ENCODE measurements at regions not wholly inside any gene's neighbourhood (a gene's known extent, or its start where the extent isn't known, plus 50 kb on each side); places are given as distances from the start of the nearest gene placed in this dataset.

- DNase-seq (ENCODE audit: low read depth): no peak
Measured at GRCh38 chr10:58970160-58970915, 206.1 kb upstream of the PHYHIPL start.

DNA sequence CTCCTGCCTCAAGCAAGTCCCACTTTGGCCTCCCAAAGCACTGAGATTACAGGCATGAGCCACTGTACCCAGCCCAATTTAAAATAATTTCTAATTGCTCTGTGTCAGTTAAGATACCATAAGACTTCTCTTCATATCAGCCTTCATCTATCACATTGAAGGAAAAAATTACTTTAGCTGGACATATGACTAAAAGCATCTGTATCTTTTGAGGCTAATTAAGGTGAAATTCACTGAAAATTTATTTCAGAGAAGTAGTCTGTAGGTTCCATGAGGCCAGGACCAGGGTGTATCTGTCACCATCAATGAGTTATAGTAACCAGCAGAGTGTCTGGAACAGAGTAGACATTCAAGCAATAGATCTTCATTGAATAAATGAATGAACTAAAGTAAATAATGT is 205.2 kb upstream of the PHYHIPL start:
- DNase-seq (ENCODE audit: low read depth): no peak

DNA sequence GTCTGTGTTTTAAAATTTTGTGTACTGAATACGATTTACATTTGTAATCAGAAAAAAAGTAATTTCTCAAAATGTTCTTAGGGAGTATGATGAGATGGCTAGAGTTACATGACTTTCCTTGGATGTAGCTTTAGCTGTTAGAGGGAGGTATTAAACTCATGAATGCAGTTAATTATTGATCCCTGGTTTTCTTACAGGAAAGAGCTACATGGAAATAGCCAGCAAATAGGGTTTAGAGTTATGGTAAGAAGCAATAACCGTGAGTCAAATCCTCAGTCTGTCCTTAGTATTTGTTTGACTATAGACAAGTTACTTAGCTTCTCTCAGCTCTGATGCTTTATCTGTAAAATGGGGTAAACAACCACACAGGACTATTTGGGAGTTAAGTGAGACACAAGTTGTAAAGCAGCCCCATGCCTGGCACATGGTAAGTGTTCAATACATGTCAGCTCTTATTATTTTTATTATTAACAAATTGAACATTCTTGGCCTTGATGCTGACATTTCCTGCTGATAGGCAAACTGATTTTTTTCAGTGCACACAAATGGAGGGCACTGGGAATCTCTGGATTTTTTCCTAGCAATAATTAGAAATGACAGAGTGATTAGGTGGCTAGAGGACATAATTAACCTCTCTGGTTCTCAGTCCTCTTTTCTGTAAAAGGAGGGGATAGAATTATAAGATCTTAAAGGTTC is 204.5 kb upstream of the PHYHIPL start:
- DNase-seq (ENCODE audit: low read depth): no peak

DNA sequence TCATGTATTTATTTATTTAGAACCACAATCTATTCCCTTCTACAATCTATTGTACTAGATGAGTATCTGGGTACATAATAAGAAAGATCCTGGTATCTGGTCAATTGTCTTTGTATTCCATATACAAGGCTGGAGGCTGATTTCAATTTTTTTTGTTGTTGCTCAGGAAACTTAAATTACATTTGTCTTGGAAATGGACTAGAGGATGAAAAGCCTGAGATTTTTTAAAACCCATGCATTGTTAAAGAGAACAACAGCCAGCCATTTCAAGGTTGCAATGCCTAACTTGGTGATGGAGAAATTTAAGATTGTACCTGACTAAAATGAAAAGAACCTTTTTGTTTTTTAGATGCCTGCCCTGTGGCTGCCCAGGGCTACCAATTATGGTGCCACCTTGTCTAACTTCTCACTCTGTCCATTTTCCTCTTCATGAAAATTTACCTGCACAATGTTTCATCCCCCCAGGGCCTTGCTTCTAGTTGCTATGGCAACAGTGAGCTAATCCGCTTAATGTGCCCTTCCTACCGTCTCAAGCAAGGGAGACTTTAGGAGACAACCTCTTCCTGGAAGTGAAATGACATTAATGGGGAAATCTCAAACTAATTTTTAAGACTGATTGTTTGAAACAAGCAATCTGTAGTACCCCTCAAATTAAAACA is 203.7 kb upstream of the PHYHIPL start:
- DNase-seq (ENCODE audit: low read depth): no peak

DNA sequence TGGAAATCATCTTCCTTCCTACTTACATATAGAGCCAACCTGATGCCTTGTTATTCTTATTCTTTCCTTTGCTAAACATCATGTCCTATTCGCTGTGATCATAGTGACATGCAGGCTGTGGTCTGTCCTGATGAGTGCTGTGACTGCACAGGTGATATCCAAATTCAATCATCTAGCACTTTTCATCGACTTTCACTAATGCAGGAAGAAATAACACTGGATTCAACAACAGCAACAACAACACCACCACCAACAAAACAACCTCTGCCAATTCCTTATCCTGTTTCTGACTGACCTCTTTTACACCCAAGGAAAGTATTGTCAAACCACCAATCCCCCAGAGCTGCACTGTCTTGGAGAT is 203.2 kb upstream of the PHYHIPL start:
- DNase-seq (ENCODE audit: low read depth): no peak

GRCh38 chr10:58976254-58976653 is 200.2 kb upstream of the PHYHIPL start:
- DNase-seq (ENCODE audit: low read depth): no peak

DNA sequence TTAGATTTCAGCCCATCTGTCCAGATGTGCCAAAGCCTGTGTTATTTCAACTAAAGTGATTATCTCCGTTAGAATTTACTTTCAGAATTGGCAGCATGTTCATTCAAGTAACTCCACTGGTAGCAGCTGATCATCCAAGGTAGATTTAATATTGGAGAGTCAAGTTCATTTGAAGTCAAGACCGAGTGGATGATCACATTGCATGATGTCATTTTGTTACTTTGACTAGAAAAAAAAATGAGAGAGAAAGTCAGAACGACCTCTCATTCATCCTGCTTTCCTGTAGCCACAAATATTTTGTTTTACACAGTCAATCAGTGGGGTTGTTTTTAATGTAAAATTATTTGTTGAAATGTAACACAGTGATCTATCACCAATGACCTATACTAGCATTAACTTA is 196.7 kb upstream of the PHYHIPL start:
- no peak for DNase-seq (ENCODE audit: low read depth)

- no peak for DNase-seq (ENCODE audit: low read depth)
Measured at GRCh38 chr10:58980826-58981415, 195.5 kb upstream of the PHYHIPL start.

DNA sequence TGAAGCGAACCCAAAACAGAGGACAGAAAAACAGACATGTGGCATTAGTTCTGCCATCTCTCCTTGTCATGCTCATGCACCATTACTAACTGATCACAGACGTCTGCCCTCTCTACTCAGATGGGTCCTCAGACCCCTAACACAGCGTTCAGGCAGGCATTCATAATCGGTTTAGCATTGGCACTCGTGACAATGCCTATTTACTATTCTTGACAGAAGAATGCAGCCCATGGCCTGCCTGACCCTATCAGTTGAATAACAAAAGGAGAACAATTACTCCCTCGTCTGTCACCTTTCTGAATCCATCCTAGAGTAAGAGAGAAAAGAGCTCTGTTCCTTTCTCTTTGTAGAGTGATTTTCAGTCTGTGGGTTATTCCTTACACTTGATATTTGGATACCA is 194.6 kb upstream of the PHYHIPL start:
- no peak for DNase-seq (ENCODE audit: low read depth)

DNA sequence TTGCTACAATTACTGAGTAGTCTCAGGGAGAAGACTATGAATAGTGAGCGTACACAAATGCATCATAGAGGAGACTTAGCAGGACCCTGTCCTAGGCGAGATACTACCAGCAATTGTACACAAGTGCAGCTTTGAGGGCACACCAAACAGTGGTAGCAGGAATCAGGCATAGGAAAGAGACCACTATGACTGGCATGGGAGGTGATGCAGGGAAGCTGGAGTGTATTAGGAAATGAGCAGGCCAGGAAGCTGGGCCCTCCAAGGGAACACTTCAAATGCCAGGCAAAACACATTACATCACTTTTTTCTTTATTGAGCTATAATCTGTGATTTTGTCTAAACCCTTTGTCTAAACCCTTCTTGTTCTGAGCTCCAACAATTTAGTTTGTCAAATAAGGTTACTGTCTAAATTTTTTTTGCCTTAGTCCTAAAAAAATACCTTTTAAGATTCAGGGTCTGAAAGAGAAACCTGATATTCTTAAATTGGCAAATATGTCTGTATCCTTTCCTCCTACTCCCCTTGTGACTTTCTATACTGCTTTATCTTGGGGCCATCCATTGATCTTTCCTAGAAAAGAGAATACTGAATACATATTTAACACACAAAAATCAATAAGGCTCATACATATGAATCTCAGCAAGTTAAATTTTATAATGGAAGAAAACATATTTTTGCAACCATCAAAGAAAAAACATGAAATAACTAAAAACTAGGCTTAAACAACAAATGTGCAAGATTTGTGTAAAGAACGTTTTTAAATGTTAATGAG is 193.8 kb upstream of the PHYHIPL start:
- DNase-seq (ENCODE audit: low read depth): no peak

DNA sequence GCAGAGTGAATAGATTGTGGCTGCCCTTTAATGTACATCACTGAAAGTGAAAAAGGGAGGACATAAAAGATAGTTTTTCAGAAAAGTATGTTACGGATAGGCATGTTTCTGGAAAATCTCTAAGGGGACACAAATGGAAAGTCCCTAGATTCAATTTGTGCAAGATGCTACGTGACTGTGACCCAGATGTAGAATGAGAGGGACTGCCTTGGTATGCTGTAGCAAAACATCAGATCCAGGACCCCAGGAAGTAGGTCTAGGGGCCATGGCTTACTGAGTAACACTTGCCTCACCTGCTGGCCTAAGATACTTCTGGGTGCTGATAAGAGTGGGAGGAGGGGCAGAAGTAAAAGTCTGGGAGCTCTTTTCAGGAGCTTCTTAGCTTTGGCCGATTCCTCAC is 191.2 kb upstream of the PHYHIPL start:
- DNase-seq (ENCODE audit: low read depth): no peak

GRCh38 chr10:58989486-58990039 is 186.9 kb upstream of the PHYHIPL start:
- DNase-seq (ENCODE audit: low read depth): no peak

DNA sequence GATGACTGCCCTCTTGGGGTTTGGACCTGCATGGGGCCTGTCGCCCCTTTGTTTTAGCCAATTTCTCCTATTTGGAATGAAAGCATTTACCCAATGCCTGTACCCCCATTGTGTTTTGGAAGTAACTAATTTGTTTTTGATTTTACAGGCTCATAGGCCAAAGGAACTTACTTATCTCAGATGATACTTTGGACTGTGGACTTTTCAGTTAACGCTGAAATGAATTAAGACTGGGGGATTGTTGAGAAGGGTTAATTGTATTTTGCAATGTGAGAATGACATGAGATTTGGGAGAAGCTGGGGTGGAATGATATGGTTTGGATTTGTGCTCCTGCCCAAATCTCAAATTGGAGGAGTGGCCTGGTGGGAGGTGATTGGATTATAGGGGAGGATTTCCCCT is 185.8 kb upstream of the PHYHIPL start:
- DNase-seq (ENCODE audit: low read depth): no peak

DNA sequence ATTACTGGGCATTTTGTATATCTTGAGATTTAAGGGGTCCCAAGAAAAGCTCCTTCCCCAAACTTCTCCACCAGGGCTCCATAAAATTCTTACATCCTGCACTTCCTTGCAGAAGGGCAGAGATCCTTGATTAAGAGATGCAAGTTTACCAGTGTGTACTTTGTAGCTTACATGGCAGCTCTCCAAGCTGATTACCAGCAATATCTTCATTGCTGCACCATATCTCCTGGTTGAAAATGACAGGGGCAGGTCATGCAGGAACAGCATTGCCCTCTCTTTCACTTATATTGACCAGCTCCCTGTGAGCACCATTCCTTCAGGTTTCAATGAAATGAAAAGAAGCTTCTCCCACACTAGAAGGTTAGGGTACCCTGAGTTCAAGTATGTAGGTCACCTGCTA is 184.6 kb upstream of the PHYHIPL start:
- no peak for DNase-seq (ENCODE audit: low read depth)

DNA sequence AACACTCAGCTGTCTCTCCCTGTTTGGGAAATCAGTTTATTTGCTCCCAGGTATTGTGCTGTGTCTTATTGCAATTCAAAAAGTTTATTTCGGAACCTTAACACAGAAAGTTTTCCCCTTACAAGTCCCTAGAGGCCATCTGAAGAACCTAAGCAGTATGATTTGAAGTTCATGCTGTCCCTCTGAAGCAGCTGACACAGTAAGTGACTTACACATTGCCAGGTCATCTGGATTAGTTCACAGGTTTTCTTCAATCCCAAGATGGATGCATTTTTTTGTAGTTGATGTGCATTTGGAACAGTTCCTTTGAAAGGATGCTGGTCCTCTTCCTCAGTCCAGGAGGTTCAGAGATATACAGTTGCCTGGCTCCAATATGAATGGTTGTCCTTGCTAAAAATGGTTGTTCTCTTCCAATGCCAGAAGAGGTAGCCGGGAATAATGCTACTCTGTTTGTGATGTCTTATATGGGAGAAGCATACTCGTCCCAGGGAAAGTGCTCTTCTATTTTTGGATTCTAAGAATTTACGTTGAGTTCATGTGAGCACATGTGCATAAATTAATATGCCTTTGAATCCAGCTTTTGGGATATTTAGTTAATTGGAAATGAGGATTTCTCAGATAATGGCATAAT is 183.5 kb upstream of the PHYHIPL start:
- no peak for DNase-seq (ENCODE audit: low read depth)

GRCh38 chr10:58993480-58994221 is 182.8 kb upstream of the PHYHIPL start:
- DNase-seq (ENCODE audit: low read depth): no peak

DNA sequence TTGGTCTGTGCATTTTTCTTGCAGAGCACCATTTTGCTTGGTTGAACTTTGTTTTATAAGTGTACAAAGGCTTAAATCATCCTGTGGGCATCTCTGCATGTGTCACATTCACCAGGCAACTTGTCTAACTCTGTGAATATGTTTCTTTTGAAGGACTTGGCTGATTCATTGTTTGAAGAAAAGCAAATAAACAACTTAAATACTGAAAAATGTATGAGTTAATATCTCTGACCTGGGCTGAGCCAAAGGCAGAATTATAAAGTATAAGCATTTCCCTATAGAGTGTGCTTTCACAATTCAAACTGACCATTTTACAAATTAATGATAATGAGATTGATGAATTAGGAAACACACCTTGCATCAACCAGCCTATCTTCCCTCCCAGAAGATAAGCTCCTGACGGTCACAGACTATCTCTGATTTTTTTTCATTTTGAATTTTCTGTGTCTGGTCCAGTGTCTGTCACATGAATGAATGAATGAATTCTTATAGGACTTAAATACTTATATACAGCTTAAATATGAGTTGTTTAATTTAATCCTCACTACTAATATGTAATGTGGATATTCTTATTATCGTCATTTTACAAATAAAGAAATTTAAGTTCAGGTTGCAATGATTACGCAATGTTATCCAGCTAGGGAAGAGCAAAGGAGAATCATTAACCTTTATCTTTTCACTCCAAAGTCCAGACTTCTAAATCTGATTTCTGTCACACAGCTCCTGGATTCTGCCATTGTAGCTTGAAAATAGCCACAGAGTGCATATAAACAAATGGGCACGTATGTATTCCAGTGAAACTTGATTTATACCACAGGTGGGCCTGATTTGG is 182.0 kb upstream of the PHYHIPL start:
- no peak for DNase-seq (ENCODE audit: low read depth)

DNA sequence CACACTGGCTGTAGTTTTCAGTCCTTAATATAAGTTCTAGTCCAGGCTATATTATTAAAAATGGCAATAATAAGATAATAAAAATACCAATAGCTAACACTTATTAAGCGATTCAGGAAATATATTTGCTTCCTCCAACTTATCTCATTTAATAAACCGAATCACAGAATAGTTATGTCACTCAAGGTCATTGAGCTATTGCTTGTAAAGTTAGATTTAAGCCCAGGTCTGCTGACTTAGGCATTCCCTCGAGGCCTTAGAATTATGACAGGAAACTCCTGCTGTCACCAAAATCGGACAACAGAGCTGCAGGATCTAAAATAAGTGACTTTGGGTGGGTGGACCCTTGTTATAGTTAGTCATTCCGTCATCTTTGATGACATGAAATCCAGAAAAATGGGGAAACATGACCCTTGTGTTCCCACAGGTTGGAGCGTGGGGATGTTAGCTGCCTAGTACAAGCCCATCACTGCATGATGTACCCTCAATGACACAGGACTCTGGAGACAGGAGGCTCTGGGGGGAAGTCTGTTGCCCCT is 181.3 kb upstream of the PHYHIPL start:
- no peak for DNase-seq (ENCODE audit: low read depth)

- DNase-seq (ENCODE audit: low read depth): no peak
Measured at GRCh38 chr10:58996063-58996462, 180.4 kb upstream of the PHYHIPL start.

GRCh38 chr10:58996866-58997265 is 179.6 kb upstream of the PHYHIPL start:
- no peak for DNase-seq (ENCODE audit: low read depth)
